ENCODE measurements at regions not wholly inside any gene's neighbourhood (a gene's known extent, or its start where the extent isn't known, plus 50 kb on each side); places are given as distances from the start of the nearest gene placed in this dataset.

DNA sequence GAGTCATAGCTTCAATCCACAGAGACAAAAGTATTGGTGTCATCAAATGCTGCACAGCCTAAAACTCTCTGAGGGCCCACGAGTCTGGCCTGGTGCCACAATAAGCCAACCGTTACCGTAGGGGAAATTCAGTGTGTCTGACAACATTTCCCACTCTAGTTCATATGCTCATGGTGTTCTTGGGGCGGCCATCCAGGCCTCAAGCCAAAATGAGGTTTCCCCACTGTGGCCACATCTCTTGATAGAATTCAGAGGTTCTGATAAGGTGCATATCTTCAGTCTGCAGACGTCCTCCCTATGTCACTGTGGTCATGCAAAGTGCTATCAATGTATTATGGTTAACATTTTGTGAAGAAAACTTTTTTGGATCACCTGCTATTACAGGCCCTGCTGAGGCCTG is 627.7 kb downstream of the QKI start:
- WGBS, 2 donors (ENCODE audit: low coverage in 1 of 2): 60 to 69% methylated on average over 1 to 5 of the region's 5 CpGs

GRCh38 chr6:164040994-164041393 is 626.5 kb downstream of the QKI start:
- no peaks in the 10 kb centered on the region for H3K9me3 ChIP-seq
- H3K4me1 ChIP-seq: no peaks in the 10 kb centered on the region
- DNase-seq: no peak
- 65 to 80% methylated on average over 2 of the region's 2 CpGs for WGBS, 2 donors (ENCODE audit: low coverage in 1 of 2)
- in situ Hi-C loops (cut with MboI; ENCODE audit: low pct_ligation_motif_present in 1 of 4, low pct_unique_long_range_greater_than_20kb in 1 of 4, low sequenced_read_pairs in 3 of 4) (no loop called here), intact Hi-C loops (cut with DNase I; ENCODE audit: low total_unique reads) (no loop called here)
- no peaks in the 10 kb centered on the region for H3K36me3 ChIP-seq
- H3K27me3 ChIP-seq: no peaks in the 10 kb centered on the region
- no peak overlapping the region for H3K27ac ChIP-seq
- TF ChIP-seq POLR2A (IDR thresholded peaks at IDR 0.05) (no peak), CTCF (IDR thresholded peaks at IDR 0.05) (no peak), EP300 (IDR thresholded peaks at IDR 0.05; ENCODE audit: low read depth) (no peak), POLR2AphosphoS5 (IDR thresholded peaks at IDR 0.05) (no peak)
- no peak overlapping the region for H3K4me3 ChIP-seq

More for the DNA sequence above, 627.7 kb downstream of the QKI start:
- DNase-seq: no peak
- TF ChIP-seq POLR2AphosphoS5 (IDR thresholded peaks at IDR 0.05) (no peak), EP300 (IDR thresholded peaks at IDR 0.05; ENCODE audit: low read depth) (no peak), CTCF (IDR thresholded peaks at IDR 0.05) (no peak), POLR2A (IDR thresholded peaks at IDR 0.05) (no peak)
- Histone ChIP-seq H3K27me3 (no peaks in the 10 kb centered on the region), H3K9me3 (no peaks in the 10 kb centered on the region), H3K36me3 (no peaks in the 10 kb centered on the region), H3K4me1 (no peaks in the 10 kb centered on the region), H3K27ac (no peak overlapping the region), H3K4me3 (no peak overlapping the region)
- in situ Hi-C loops (cut with MboI; ENCODE audit: low pct_ligation_motif_present in 1 of 4, low pct_unique_long_range_greater_than_20kb in 1 of 4, low sequenced_read_pairs in 3 of 4) (no loop called here), intact Hi-C loops (cut with DNase I; ENCODE audit: low total_unique reads) (no loop called here)

GRCh38 chr6:164039954-164040375 is 625.4 kb downstream of the QKI start:
- no peak for TF ChIP-seq CTCF (IDR thresholded peaks at IDR 0.05)
- no peak for TF ChIP-seq POLR2A (IDR thresholded peaks at IDR 0.05)
- no peak for TF ChIP-seq POLR2AphosphoS5 (IDR thresholded peaks at IDR 0.05)
- TF ChIP-seq EP300 (IDR thresholded peaks at IDR 0.05; ENCODE audit: low read depth): no peak
- intact Hi-C loops (cut with DNase I; ENCODE audit: low total_unique reads): no loop called here
- Histone ChIP-seq H3K4me1 (no peaks in the 10 kb centered on the region), H3K9me3 (no peaks in the 10 kb centered on the region), H3K36me3 (no peaks in the 10 kb centered on the region), H3K27me3 (no peaks in the 10 kb centered on the region), H3K27ac (no peak overlapping the region), H3K4me3 (no peak overlapping the region)
- peak; percentile 19 for DNase-seq
- in situ Hi-C loops (cut with MboI; ENCODE audit: low pct_ligation_motif_present in 1 of 4, low pct_unique_long_range_greater_than_20kb in 1 of 4, low sequenced_read_pairs in 3 of 4): no loop called here
- 40 to 82% methylated on average over 1 to 19 of the region's 19 CpGs for WGBS, 2 donors (ENCODE audit: low coverage in 1 of 2)

DNA sequence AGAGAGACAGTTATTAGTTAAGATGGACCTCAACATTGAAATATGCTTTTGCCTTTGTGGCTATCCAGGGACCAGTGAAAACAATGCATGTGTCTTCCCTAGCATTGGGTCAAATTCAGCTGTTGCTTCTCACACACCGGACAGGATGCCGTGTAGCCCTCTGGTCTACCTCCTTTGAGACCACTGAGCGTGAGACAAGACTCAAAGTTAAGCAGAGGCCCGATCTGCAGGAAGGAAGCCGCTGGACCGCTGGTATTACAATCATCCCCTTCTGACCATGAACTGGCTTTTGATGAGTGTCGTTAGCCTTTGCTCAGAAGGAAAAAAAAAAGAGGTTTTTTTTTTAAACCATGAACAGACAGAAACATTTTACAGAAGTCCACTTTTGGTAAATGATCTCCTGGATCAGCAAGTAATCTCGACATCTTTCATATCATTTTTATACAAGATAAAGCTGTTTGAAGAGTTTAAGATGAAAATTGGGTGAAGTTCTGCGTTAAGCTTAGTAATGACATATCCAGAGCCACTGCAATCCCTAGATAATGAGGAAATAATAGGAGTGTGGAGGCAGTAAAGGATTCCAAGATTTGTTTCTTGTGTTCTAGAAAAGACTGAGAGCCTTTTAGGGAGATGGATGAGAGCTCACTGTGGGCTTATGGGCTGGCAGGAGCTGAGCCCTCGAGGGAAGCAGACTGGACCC is 622.8 kb downstream of the QKI start:
- no peak for DNase-seq
- Histone ChIP-seq H3K27ac (no peak overlapping the region), H3K36me3 (no peaks in the 10 kb centered on the region), H3K4me1 (no peaks in the 10 kb centered on the region), H3K9me3 (no peaks in the 10 kb centered on the region), H3K27me3 (no peaks in the 10 kb centered on the region), H3K4me3 (no peak overlapping the region)
- intact Hi-C loops (cut with DNase I; ENCODE audit: low total_unique reads): no loop called here
- no peak for TF ChIP-seq POLR2A (IDR thresholded peaks at IDR 0.05)
- TF ChIP-seq CTCF (IDR thresholded peaks at IDR 0.05): no peak
- TF ChIP-seq EP300 (IDR thresholded peaks at IDR 0.05; ENCODE audit: low read depth): no peak
- no peak for TF ChIP-seq POLR2AphosphoS5 (IDR thresholded peaks at IDR 0.05)
- in situ Hi-C loops (cut with MboI; ENCODE audit: low pct_ligation_motif_present in 1 of 4, low pct_unique_long_range_greater_than_20kb in 1 of 4, low sequenced_read_pairs in 3 of 4): no loop called here
- WGBS, 2 donors (ENCODE audit: low coverage in 1 of 2): 55 to 66% methylated on average over 3 to 10 of the region's 10 CpGs
